GM23338 (cell line): ENCODE measurements at regions not wholly inside any gene's neighbourhood (a gene's known extent, or its start where the extent isn't known, plus 50 kb on each side); places are given as distances from the start of the nearest gene placed in this dataset.

Source experiments
- ATAC-seq: fragments of 200-7000 bp; cut with Tn5 transposase; 3 replicates; pipeline ENCODE4 v1.9.1; 2020
- DNase-seq: peaks from one replicate; pipeline ENCODE4 v3.0.0-alpha.2; 2015; ENCODE audit warnings: low spot score
- H2AFZ ChIP-seq: fragments of 200-600 bp; sonication (generic); 2 replicates; pipeline ENCODE4 v1.8.0; 2016; ENCODE audit warnings: antibody characterized with exemption, mild to moderate bottlenecking, moderate library complexity
- H3F3A ChIP-seq: fragments of 200-600 bp; sonication (generic); replicated peaks from 2 replicates; pipeline ENCODE4 v1.8.0; 2017; ENCODE audit warnings: antibody characterized with exemption, mixed run types, low read depth
- H3K27ac ChIP-seq: fragments of 200-600 bp; sonication (generic); 2 replicates; pipeline ENCODE4 v1.6.1; 2016; ENCODE audit warnings: low read depth
- H3K27me3 ChIP-seq: fragments of 200-600 bp; sonication (generic); 2 replicates; pipeline ENCODE4 v1.8.0; 2016; ENCODE audit warnings: mild to moderate bottlenecking, mixed run types, moderate library complexity; ENCODE audit not compliant: insufficient read depth
- H3K36me3 ChIP-seq: fragments of 200-600 bp; sonication (generic); 2 replicates; pipeline ENCODE4 v1.8.0; 2016; ENCODE audit warnings: mild to moderate bottlenecking; ENCODE audit not compliant: insufficient read depth
- H3K4me1 ChIP-seq: fragments of 200-600 bp; sonication (generic); 2 replicates; pipeline ENCODE4 v1.8.0; 2016; ENCODE audit warnings: mild to moderate bottlenecking, moderate library complexity; ENCODE audit not compliant: insufficient read depth
- H3K4me2 ChIP-seq: fragments of 200-600 bp; sonication (generic); 2 replicates; pipeline ENCODE4 v1.7.1; 2017; ENCODE audit warnings: mixed run types
- H3K4me3 ChIP-seq: fragments of 200-600 bp; sonication (generic); 2 replicates; pipeline ENCODE4 v1.6.1; 2016; ENCODE audit warnings: mixed run types
- H3K79me2 ChIP-seq: fragments of 200-600 bp; sonication (generic); replicated peaks from 2 replicates; pipeline ENCODE4 v1.8.0; 2017; ENCODE audit warnings: mild to moderate bottlenecking; ENCODE audit not compliant: insufficient read depth
- H3K9me2 ChIP-seq: fragments of 200-600 bp; sonication (generic); 2 replicates; pipeline ENCODE4 v1.8.0; 2017; ENCODE audit not compliant: insufficient read depth
- H4K20me1 ChIP-seq: fragments of 200-600 bp; sonication (generic); replicated peaks from 2 replicates; pipeline ENCODE4 v1.8.0; 2017; ENCODE audit warnings: mild to moderate bottlenecking; ENCODE audit not compliant: insufficient read depth
- H3K27ac Mint-ChIP-seq: 2 replicates; pipeline ENCODE4 v1.8.0; 2020; ENCODE audit warnings: inconsistent platforms, mild to moderate bottlenecking, moderate library complexity, mixed read lengths
- H3K27me3 Mint-ChIP-seq: 3 replicates; pipeline ENCODE4 v1.8.0; 2022; ENCODE audit warnings: low read depth, mild to moderate bottlenecking, moderate library complexity, mixed read lengths, inconsistent platforms; ENCODE audit not compliant: insufficient read depth, poor library complexity
- H3K36me3 Mint-ChIP-seq: 3 replicates; pipeline ENCODE4 v1.8.0; 2021; ENCODE audit warnings: low read depth, mild to moderate bottlenecking, inconsistent platforms, moderate library complexity, mixed read lengths
- H3K4me1 Mint-ChIP-seq: 3 replicates; pipeline ENCODE4 v1.8.0; 2020; ENCODE audit warnings: mild to moderate bottlenecking, inconsistent platforms, mixed read lengths
- H3K4me3 Mint-ChIP-seq: 3 replicates; pipeline ENCODE4 v1.8.0; 2021; ENCODE audit warnings: moderate library complexity, mild to moderate bottlenecking, inconsistent platforms, mixed read lengths
- H3K9me3 Mint-ChIP-seq: 3 replicates; pipeline ENCODE4 v1.8.0; 2020; ENCODE audit warnings: moderate library complexity, mild to moderate bottlenecking, inconsistent platforms, mixed read lengths
- CREB1 ChIP-seq: fragments of 250-450 bp; sonication (Bioruptor Pico); IDR thresholded peaks from 2 replicates; pipeline ENCODE4 v1.5.0; 2020; ENCODE audit warnings: low read depth, mild to moderate bottlenecking, moderate library complexity
- EZH2 ChIP-seq: fragments of 200-600 bp; sonication (generic); IDR thresholded peaks from one replicate; pipeline ENCODE4 v1.8.0; 2017; ENCODE audit warnings: antibody characterized with exemption, mild to moderate bottlenecking, low read depth; ENCODE audit not compliant: unreplicated experiment
- EZH2phosphoT487 ChIP-seq: fragments of 200-600 bp; sonication (generic); IDR thresholded peaks from one replicate; pipeline ENCODE4 v1.8.1; 2018; ENCODE audit warnings: antibody characterized with exemption; ENCODE audit not compliant: unreplicated experiment
- JUNB ChIP-seq: IDR thresholded peaks from one replicate; pipeline ENCODE4 v1.6.1; 2016; ENCODE audit warnings: antibody characterized with exemption; ENCODE audit not compliant: unreplicated experiment
- NANOG ChIP-seq: IDR thresholded peaks from 2 replicates; pipeline ENCODE4 v1.6.1; 2016; ENCODE audit warnings: antibody characterized with exemption, borderline replicate concordance
- POLR2AphosphoS5 ChIP-seq: IDR thresholded peaks from 2 replicates; pipeline ENCODE4 v1.6.1; 2016; ENCODE audit warnings: antibody characterized with exemption, low read depth
- STAT1 ChIP-seq: IDR thresholded peaks from one replicate; pipeline ENCODE4 v1.6.1; 2016; ENCODE audit warnings: antibody characterized with exemption; ENCODE audit not compliant: unreplicated experiment
- ZNF114 ChIP-seq: fragments of 250-450 bp; sonication (Bioruptor Pico); IDR thresholded peaks from 2 replicates; pipeline ENCODE4 v1.5.0; 2020; ENCODE audit warnings: mild to moderate bottlenecking, moderate library complexity
- ZNF331 ChIP-seq: fragments of 250-450 bp; sonication (Bioruptor Pico); IDR thresholded peaks from 2 replicates; pipeline ENCODE4 v1.5.0; 2020; ENCODE audit warnings: low read depth, mild to moderate bottlenecking, moderate library complexity
- TF ChIP-seq, protein P1 (sequence below), 2 experiments: fragments of 200-600 bp in 1 of 2; sonication (generic) in 1 of 2; conservative IDR thresholded peaks; 2 replicates each; pipeline versions ENCODE4 v1.5.1 to v1.6.1; 2016 to 2017; ENCODE audit warnings: antibody characterized with exemption in 2 of 2, low read depth in 2 of 2, mild to moderate bottlenecking in 2 of 2, moderate library complexity in 1 of 2
- TF ChIP-seq, protein P2 (sequence below): IDR thresholded peaks from one replicate; pipeline ENCODE4 v1.6.1; 2018; ENCODE audit warnings: antibody characterized with exemption; ENCODE audit not compliant: unreplicated experiment
- TF ChIP-seq, protein P3 (sequence below): fragments of 250-450 bp; sonication (Bioruptor Pico); IDR thresholded peaks from 2 replicates; pipeline ENCODE4 v1.5.0; 2020; ENCODE audit warnings: mild to moderate bottlenecking, moderate library complexity
- TF ChIP-seq, protein P4 (sequence below): IDR thresholded peaks from 2 replicates; pipeline ENCODE4 v1.6.1; 2016; ENCODE audit warnings: antibody characterized with exemption

DNA sequence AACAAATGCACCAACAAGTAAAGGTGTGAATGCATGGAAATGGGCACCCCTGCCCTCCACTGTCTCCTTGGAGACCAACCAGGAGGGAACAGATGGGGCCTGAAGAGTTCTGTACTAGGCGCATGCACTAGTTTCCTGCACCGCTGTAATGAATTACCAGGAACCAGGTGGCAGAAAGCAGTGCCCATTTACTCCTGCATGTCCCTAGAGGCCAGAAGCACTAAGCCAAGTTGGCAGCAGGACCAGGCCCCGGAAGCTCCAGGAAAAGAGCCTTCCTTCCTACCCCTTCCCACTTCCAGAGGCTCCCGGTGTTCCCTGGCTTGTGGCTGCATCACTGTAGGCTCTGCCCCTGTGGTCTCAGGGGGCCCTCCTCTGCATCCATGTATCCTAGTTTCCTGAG lies 237.5 kb upstream of the PPP2R2D start:
- Histone ChIP-seq H3K4me3 (no peak overlapping the region), H3K79me2 (no peaks in the 10 kb centered on the region), H3K9me2 (no peaks in the 10 kb centered on the region), H3K36me3 (no peaks in the 10 kb centered on the region), H2AFZ (peak overlapping the region; percentile 43; the same call in 1 of the 2 replicates), H4K20me1 (no peaks in the 10 kb centered on the region), H3K27me3 (no peaks in the 10 kb centered on the region), H3F3A (no peaks in the 10 kb centered on the region), H3K27ac (no peak overlapping the region), H3K4me2 (no peak overlapping the region), H3K4me1 (no peaks in the 10 kb centered on the region)
- peaks cover 8% of the 10 kb centered on the region for H3K36me3 Mint-ChIP-seq
- TF ChIP-seq CREB1 (CRISPR knock-in tag) (no peak), NANOG (no peak), POLR2AphosphoS5 (no peak), JUNB (no peak), EZH2phosphoT487 (no peak), ZNF114 (no peak), EZH2 (no peak), STAT1 (no peak), ZNF331 (CRISPR knock-in tag) (no peak)
- TF ChIP-seq, protein P1, sequence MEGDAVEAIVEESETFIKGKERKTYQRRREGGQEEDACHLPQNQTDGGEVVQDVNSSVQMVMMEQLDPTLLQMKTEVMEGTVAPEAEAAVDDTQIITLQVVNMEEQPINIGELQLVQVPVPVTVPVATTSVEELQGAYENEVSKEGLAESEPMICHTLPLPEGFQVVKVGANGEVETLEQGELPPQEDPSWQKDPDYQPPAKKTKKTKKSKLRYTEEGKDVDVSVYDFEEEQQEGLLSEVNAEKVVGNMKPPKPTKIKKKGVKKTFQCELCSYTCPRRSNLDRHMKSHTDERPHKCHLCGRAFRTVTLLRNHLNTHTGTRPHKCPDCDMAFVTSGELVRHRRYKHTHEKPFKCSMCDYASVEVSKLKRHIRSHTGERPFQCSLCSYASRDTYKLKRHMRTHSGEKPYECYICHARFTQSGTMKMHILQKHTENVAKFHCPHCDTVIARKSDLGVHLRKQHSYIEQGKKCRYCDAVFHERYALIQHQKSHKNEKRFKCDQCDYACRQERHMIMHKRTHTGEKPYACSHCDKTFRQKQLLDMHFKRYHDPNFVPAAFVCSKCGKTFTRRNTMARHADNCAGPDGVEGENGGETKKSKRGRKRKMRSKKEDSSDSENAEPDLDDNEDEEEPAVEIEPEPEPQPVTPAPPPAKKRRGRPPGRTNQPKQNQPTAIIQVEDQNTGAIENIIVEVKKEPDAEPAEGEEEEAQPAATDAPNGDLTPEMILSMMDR (conservative IDR thresholded peaks at IDR 0.05; ENCODE audit: low read depth in 2 of 2), result no peak
- TF ChIP-seq, protein P2, sequence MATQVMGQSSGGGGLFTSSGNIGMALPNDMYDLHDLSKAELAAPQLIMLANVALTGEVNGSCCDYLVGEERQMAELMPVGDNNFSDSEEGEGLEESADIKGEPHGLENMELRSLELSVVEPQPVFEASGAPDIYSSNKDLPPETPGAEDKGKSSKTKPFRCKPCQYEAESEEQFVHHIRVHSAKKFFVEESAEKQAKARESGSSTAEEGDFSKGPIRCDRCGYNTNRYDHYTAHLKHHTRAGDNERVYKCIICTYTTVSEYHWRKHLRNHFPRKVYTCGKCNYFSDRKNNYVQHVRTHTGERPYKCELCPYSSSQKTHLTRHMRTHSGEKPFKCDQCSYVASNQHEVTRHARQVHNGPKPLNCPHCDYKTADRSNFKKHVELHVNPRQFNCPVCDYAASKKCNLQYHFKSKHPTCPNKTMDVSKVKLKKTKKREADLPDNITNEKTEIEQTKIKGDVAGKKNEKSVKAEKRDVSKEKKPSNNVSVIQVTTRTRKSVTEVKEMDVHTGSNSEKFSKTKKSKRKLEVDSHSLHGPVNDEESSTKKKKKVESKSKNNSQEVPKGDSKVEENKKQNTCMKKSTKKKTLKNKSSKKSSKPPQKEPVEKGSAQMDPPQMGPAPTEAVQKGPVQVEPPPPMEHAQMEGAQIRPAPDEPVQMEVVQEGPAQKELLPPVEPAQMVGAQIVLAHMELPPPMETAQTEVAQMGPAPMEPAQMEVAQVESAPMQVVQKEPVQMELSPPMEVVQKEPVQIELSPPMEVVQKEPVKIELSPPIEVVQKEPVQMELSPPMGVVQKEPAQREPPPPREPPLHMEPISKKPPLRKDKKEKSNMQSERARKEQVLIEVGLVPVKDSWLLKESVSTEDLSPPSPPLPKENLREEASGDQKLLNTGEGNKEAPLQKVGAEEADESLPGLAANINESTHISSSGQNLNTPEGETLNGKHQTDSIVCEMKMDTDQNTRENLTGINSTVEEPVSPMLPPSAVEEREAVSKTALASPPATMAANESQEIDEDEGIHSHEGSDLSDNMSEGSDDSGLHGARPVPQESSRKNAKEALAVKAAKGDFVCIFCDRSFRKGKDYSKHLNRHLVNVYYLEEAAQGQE, result no peak
- TF ChIP-seq, protein P3, sequence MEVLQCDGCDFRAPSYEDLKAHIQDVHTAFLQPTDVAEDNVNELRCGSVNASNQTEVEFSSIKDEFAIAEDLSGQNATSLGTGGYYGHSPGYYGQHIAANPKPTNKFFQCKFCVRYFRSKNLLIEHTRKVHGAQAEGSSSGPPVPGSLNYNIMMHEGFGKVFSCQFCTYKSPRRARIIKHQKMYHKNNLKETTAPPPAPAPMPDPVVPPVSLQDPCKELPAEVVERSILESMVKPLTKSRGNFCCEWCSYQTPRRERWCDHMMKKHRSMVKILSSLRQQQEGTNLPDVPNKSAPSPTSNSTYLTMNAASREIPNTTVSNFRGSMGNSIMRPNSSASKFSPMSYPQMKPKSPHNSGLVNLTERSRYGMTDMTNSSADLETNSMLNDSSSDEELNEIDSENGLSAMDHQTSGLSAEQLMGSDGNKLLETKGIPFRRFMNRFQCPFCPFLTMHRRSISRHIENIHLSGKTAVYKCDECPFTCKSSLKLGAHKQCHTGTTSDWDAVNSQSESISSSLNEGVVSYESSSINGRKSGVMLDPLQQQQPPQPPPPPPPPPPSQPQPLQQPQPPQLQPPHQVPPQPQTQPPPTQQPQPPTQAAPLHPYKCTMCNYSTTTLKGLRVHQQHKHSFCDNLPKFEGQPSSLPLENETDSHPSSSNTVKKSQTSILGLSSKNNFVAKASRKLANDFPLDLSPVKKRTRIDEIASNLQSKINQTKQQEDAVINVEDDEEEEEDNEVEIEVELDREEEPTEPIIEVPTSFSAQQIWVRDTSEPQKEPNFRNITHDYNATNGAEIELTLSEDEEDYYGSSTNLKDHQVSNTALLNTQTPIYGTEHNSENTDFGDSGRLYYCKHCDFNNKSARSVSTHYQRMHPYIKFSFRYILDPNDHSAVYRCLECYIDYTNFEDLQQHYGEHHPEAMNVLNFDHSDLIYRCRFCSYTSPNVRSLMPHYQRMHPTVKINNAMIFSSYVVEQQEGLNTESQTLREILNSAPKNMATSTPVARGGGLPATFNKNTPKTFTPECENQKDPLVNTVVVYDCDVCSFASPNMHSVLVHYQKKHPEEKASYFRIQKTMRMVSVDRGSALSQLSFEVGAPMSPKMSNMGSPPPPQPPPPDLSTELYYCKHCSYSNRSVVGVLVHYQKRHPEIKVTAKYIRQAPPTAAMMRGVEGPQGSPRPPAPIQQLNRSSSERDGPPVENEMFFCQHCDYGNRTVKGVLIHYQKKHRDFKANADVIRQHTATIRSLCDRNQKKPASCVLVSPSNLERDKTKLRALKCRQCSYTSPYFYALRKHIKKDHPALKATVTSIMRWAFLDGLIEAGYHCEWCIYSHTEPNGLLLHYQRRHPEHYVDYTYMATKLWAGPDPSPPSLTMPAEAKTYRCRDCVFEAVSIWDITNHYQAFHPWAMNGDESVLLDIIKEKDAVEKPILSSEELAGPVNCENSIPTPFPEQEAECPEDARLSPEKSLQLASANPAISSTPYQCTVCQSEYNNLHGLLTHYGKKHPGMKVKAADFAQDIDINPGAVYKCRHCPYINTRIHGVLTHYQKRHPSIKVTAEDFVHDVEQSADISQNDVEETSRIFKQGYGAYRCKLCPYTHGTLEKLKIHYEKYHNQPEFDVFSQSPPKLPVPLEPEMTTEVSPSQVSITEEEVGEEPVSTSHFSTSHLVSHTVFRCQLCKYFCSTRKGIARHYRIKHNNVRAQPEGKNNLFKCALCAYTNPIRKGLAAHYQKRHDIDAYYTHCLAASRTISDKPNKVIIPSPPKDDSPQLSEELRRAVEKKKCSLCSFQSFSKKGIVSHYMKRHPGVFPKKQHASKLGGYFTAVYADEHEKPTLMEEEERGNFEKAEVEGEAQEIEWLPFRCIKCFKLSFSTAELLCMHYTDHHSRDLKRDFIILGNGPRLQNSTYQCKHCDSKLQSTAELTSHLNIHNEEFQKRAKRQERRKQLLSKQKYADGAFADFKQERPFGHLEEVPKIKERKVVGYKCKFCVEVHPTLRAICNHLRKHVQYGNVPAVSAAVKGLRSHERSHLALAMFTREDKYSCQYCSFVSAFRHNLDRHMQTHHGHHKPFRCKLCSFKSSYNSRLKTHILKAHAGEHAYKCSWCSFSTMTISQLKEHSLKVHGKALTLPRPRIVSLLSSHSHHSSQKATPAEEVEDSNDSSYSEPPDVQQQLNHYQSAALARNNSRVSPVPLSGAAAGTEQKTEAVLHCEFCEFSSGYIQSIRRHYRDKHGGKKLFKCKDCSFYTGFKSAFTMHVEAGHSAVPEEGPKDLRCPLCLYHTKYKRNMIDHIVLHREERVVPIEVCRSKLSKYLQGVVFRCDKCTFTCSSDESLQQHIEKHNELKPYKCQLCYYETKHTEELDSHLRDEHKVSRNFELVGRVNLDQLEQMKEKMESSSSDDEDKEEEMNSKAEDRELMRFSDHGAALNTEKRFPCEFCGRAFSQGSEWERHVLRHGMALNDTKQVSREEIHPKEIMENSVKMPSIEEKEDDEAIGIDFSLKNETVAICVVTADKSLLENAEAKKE (CRISPR knock-in tag), result no peak
- TF ChIP-seq, protein P4, sequence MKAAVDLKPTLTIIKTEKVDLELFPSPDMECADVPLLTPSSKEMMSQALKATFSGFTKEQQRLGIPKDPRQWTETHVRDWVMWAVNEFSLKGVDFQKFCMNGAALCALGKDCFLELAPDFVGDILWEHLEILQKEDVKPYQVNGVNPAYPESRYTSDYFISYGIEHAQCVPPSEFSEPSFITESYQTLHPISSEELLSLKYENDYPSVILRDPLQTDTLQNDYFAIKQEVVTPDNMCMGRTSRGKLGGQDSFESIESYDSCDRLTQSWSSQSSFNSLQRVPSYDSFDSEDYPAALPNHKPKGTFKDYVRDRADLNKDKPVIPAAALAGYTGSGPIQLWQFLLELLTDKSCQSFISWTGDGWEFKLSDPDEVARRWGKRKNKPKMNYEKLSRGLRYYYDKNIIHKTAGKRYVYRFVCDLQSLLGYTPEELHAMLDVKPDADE, result no peak
- peaks cover 6% of the 10 kb centered on the region for H3K27me3 Mint-ChIP-seq
- H3K4me1 Mint-ChIP-seq, result 0 out of 3 replicates have a peak, but pooled peaks cover 2% of the 10 kb centered on the region
- H3K9me3 Mint-ChIP-seq, result peaks cover 14% of the 10 kb centered on the region
- no peak overlapping the region for H3K4me3 Mint-ChIP-seq
- no peak for DNase-seq
- H3K27ac Mint-ChIP-seq, result no peak overlapping the region
- 0 out of 3 replicates have a peak, but pooled peaks have one; percentile 24 for ATAC-seq
